ENCODE measurements at regions not wholly inside any gene's neighbourhood (a gene's known extent, or its start where the extent isn't known, plus 50 kb on each side); places are given as distances from the start of the nearest gene placed in this dataset.

GRCh38 chr5:107269678-107270077 lies 401.1 kb downstream of the EFNA5 start:
- Mint-ChIP-seq H3K27me3 (peaks cover 2% of the 10 kb centered on the region), H3K4me3 (no peak overlapping the region), H3K27ac (no peak overlapping the region), H3K9me3 (no peaks in the 10 kb centered on the region), H3K36me3 (ENCODE audit: low read depth) (no peaks in the 10 kb centered on the region), H3K4me1 (no peaks in the 10 kb centered on the region)
- ChIA-PET CTCF (no interaction called here), POLR2A (no interaction called here)
- ATAC-seq (ENCODE audit: low read depth) (no peak), DNase-seq (no peak)
- TF ChIP-seq CTCF (IDR thresholded peaks at IDR 0.05): no peak
- intact Hi-C loops (cut with micrococcal nuclease): no loop called here

DNA sequence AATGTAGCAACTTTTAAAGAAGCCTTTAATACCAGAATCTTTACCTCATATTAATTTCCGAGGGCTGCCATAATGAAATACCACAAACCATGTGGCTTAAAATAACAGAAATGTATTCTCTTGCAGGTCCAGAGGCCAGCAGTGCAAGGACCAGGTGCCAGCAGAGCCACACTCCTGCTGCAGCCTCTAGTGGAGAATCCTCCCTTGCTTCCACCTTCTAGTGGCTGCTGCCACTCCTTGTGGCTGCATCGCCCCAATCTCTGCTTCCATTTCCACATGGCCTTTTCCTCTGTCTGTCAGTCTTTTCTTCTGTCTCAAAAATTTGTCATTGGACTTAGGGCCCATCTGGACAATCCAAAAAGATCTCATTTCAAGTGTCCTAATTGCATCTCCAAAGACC lies 401.5 kb downstream of the EFNA5 start:
- Mint-ChIP-seq H3K4me1 (no peaks in the 10 kb centered on the region), H3K9me3 (no peaks in the 10 kb centered on the region), H3K27me3 (peaks cover 2% of the 10 kb centered on the region), H3K4me3 (no peak overlapping the region), H3K27ac (no peak overlapping the region), H3K36me3 (ENCODE audit: low read depth) (no peaks in the 10 kb centered on the region)
- no peak for TF ChIP-seq CTCF (IDR thresholded peaks at IDR 0.05)
- ATAC-seq (ENCODE audit: low read depth) (no peak), DNase-seq (no peak)
- intact Hi-C loops (cut with micrococcal nuclease): no loop called here
- ChIA-PET POLR2A (no interaction called here), CTCF (no interaction called here)

- CTCF ChIA-PET: no interaction called here
Observed at GRCh38 chr5:107268241-107268640, 402.5 kb downstream of the EFNA5 start.

GRCh38 chr5:107266100-107266499 lies 404.6 kb downstream of the EFNA5 start:
- Mint-ChIP-seq H3K36me3 (ENCODE audit: low read depth) (no peaks in the 10 kb centered on the region), H3K4me1 (no peaks in the 10 kb centered on the region), H3K4me3 (no peak overlapping the region), H3K27ac (no peak overlapping the region), H3K27me3 (no peaks in the 10 kb centered on the region), H3K9me3 (no peaks in the 10 kb centered on the region)
- ATAC-seq (ENCODE audit: low read depth): no peak
- no peak for TF ChIP-seq CTCF (IDR thresholded peaks at IDR 0.05)
- no peak for DNase-seq
- ChIA-PET POLR2A (no interaction called here), CTCF (no interaction called here)
- intact Hi-C loops (cut with micrococcal nuclease): no loop called here

More at GRCh38 chr5:107268241-107268640, 402.5 kb downstream of the EFNA5 start:
- H3K27ac Mint-ChIP-seq: no peak overlapping the region
- ATAC-seq (ENCODE audit: low read depth) (no peak), DNase-seq (no peak)
- peaks cover 2% of the 10 kb centered on the region for H3K27me3 Mint-ChIP-seq
- intact Hi-C loops (cut with micrococcal nuclease): no loop called here
- no peak for TF ChIP-seq CTCF (IDR thresholded peaks at IDR 0.05)
- POLR2A ChIA-PET: no interaction called here
- no peaks in the 10 kb centered on the region for H3K36me3 Mint-ChIP-seq (ENCODE audit: low read depth)
- H3K4me1 Mint-ChIP-seq: no peaks in the 10 kb centered on the region
- no peak overlapping the region for H3K4me3 Mint-ChIP-seq
- no peaks in the 10 kb centered on the region for H3K9me3 Mint-ChIP-seq

GRCh38 chr5:107265193-107265592 lies 405.5 kb downstream of the EFNA5 start:
- POLR2A ChIA-PET: no interaction called here
- no peak for TF ChIP-seq CTCF (IDR thresholded peaks at IDR 0.05)
- H3K27ac Mint-ChIP-seq: no peak overlapping the region
- H3K36me3 Mint-ChIP-seq (ENCODE audit: low read depth): no peaks in the 10 kb centered on the region
- H3K9me3 Mint-ChIP-seq: no peaks in the 10 kb centered on the region
- H3K4me1 Mint-ChIP-seq: no peaks in the 10 kb centered on the region
- no peaks in the 10 kb centered on the region for H3K27me3 Mint-ChIP-seq
- DNase-seq (no peak), ATAC-seq (ENCODE audit: low read depth) (no peak)
- H3K4me3 Mint-ChIP-seq: no peak overlapping the region
- CTCF ChIA-PET: no interaction called here
- intact Hi-C loops (cut with micrococcal nuclease): no loop called here

All from activated B cell treated with CpG ODN at 0.5 μM for 24 hours (primary cell).